Vagina (tissue), 2 donors: ENCODE measurements at regions not wholly inside any gene's neighbourhood (a gene's known extent, or its start where the extent isn't known, plus 50 kb on each side); places are given as distances from the start of the nearest gene placed in this dataset.

Experiments used
- DNase-seq, 2 donors: peaks; one replicate each; pipeline ENCODE4 v3.0.0-alpha.2; 2017; ENCODE audit errors: extremely low spot score in 2 of 2
- H3K27ac ChIP-seq: fragments of 200-600 bp; sonication (generic); one replicate; pipeline ENCODE4 v1.5.1; 2019
- H3K27me3 ChIP-seq: fragments of 200-600 bp; sonication (generic); one replicate; pipeline ENCODE4 v1.5.1; 2019
- H3K36me3 ChIP-seq, 2 donors: fragments of 200-600 bp; sonication (generic); one replicate each; pipeline ENCODE4 v1.5.1; 2017 to 2019
- H3K4me1 ChIP-seq: fragments of 200-600 bp; sonication (generic); one replicate; pipeline ENCODE4 v1.5.1; 2019
- H3K4me3 ChIP-seq, 2 donors: fragments of 200-600 bp; sonication (generic); 1 replicate in 1 of 2; 2 replicates in 1 of 2; pipeline ENCODE4 v1.5.1; 2016 to 2019
- H3K9me3 ChIP-seq: fragments of 200-600 bp; sonication (generic); one replicate; pipeline ENCODE4 v1.5.1; 2019
- CTCF ChIP-seq, 3 experiments: fragments of 450-650 bp in 2 of 3; fragments of 200-600 bp in 1 of 3; sonication (generic) in 1 of 3; IDR thresholded peaks; one replicate each; pipeline ENCODE4 v1.5.1; 2017 to 2019; ENCODE audit warnings: antibody characterized with exemption in 3 of 3, mild to moderate bottlenecking in 2 of 3, moderate library complexity in 2 of 3
- POLR2A ChIP-seq, 2 donors: fragments of 450-650 bp; IDR thresholded peaks; one replicate each; pipeline ENCODE4 v1.6.1; 2017; ENCODE audit warnings: antibody characterized with exemption in 2 of 2, mild to moderate bottlenecking in 2 of 2, moderate library complexity in 2 of 2
- POLR2AphosphoS5 ChIP-seq, 2 donors: sonication (generic); formaldehyde crosslinking; IDR thresholded peaks; one replicate each; pipeline ENCODE4 v1.9.0; 2017; ENCODE audit warnings: antibody characterized with exemption in 2 of 2, mild to moderate bottlenecking in 2 of 2, low read depth in 1 of 2; ENCODE audit not compliant: insufficient read depth in 1 of 2
- intact Hi-C: fragments of 100-400 bp; cut with DNase I; formaldehyde crosslinking; loops from one replicate; pipeline ENCODE4 v1.15.1; 2023

GRCh38 chr3:152048831-152049230 is 175.4 kb downstream of the SUCNR1 start:
- intact Hi-C loops: no loop called here

GRCh38 chr3:152050903-152051302 is 177.5 kb downstream of the SUCNR1 start:
- no peaks in the 10 kb centered on the region for H3K36me3 ChIP-seq
- no peaks in the 10 kb centered on the region for H3K9me3 ChIP-seq
- intact Hi-C loops: no loop called here
- no peak for DNase-seq
- H3K4me3 ChIP-seq: no peak overlapping the region
- no peaks in the 10 kb centered on the region for H3K4me1 ChIP-seq
- H3K27ac ChIP-seq: no peak overlapping the region
- no peaks in the 10 kb centered on the region for H3K27me3 ChIP-seq
- TF ChIP-seq CTCF (IDR thresholded peaks at IDR 0.05) (no peak), POLR2A (IDR thresholded peaks at IDR 0.05) (no peak), POLR2AphosphoS5 (IDR thresholded peaks at IDR 0.05; ENCODE audit: insufficient read depth in 1 of 2, low read depth in 1 of 2) (no peak)

More at GRCh38 chr3:152048831-152049230, 175.4 kb downstream of the SUCNR1 start:
- no peaks in the 10 kb centered on the region for H3K36me3 ChIP-seq
- H3K9me3 ChIP-seq: no peaks in the 10 kb centered on the region
- no peak for DNase-seq
- no peak overlapping the region for H3K4me3 ChIP-seq
- TF ChIP-seq CTCF (IDR thresholded peaks at IDR 0.05) (no peak), POLR2A (IDR thresholded peaks at IDR 0.05) (no peak), POLR2AphosphoS5 (IDR thresholded peaks at IDR 0.05; ENCODE audit: insufficient read depth in 1 of 2, low read depth in 1 of 2) (no peak)
- no peak overlapping the region for H3K27ac ChIP-seq
- H3K4me1 ChIP-seq: no peaks in the 10 kb centered on the region
- H3K27me3 ChIP-seq: no peaks in the 10 kb centered on the region

- Histone ChIP-seq H3K4me3 (no peak overlapping the region), H3K36me3 (no peaks in the 10 kb centered on the region), H3K27me3 (no peaks in the 10 kb centered on the region), H3K4me1 (no peaks in the 10 kb centered on the region), H3K27ac (no peak overlapping the region), H3K9me3 (no peaks in the 10 kb centered on the region)
- intact Hi-C loops: no loop called here
- DNase-seq: no peak
- TF ChIP-seq POLR2A (IDR thresholded peaks at IDR 0.05) (no peak), POLR2AphosphoS5 (IDR thresholded peaks at IDR 0.05; ENCODE audit: insufficient read depth in 1 of 2, low read depth in 1 of 2) (no peak), CTCF (IDR thresholded peaks at IDR 0.05) (no peak)
Observed at GRCh38 chr3:152051501-152052404, 178.3 kb downstream of the SUCNR1 start.

GRCh38 chr3:152053866-152054265 is 180.4 kb downstream of the SUCNR1 start:
- Histone ChIP-seq H3K27me3 (no peaks in the 10 kb centered on the region), H3K4me1 (no peaks in the 10 kb centered on the region), H3K27ac (no peak overlapping the region), H3K36me3 (no peaks in the 10 kb centered on the region), H3K9me3 (no peaks in the 10 kb centered on the region), H3K4me3 (no peak overlapping the region)
- no peak for DNase-seq
- intact Hi-C loops: no loop called here
- no peak for TF ChIP-seq POLR2AphosphoS5 (IDR thresholded peaks at IDR 0.05; ENCODE audit: insufficient read depth in 1 of 2, low read depth in 1 of 2)
- TF ChIP-seq CTCF (IDR thresholded peaks at IDR 0.05): no peak
- no peak for TF ChIP-seq POLR2A (IDR thresholded peaks at IDR 0.05)

GRCh38 chr3:152054315-152054714 is 180.9 kb downstream of the SUCNR1 start:
- intact Hi-C loops: no loop called here
- Histone ChIP-seq H3K27ac (no peak overlapping the region), H3K36me3 (no peaks in the 10 kb centered on the region), H3K4me1 (no peaks in the 10 kb centered on the region), H3K9me3 (no peaks in the 10 kb centered on the region), H3K27me3 (no peaks in the 10 kb centered on the region), H3K4me3 (no peak overlapping the region)
- TF ChIP-seq POLR2A (IDR thresholded peaks at IDR 0.05) (no peak), POLR2AphosphoS5 (IDR thresholded peaks at IDR 0.05; ENCODE audit: insufficient read depth in 1 of 2, low read depth in 1 of 2) (no peak), CTCF (IDR thresholded peaks at IDR 0.05) (no peak)
- DNase-seq: no peak
